H1 (cell line): ENCODE measurements at regions not wholly inside any gene's neighbourhood (a gene's known extent, or its start where the extent isn't known, plus 50 kb on each side); places are given as distances from the start of the nearest gene placed in this dataset.
A peak's percentile ranks its signal among the peaks of the same experiment; 100 is the strongest.

Experiments
- CTCF ChIA-PET: fragments of 300-600 bp; sonication (Branson Sonifier 250); formaldehyde crosslinking; loops from one replicate; lab custom pipeline; 2021; ENCODE audit not compliant: partially characterized antibody; lab: Charles Lee
- POLR2A ChIA-PET: fragments of 300-600 bp; sonication (Branson Sonifier 250); formaldehyde crosslinking; loops from one replicate; lab custom pipeline; 2021; ENCODE audit warnings: inconsistent platforms; ENCODE audit not compliant: partially characterized antibody; lab: Charles Lee
- DNase-seq, 2 experiments: peaks; one replicate each; pipeline versions ENCODE4 v3.0.0 to v3.0.0-alpha.2; 2010 to 2022; ENCODE audit warnings: low spot score in 2 of 2, low read depth in 1 of 2, mixed read lengths in 1 of 2
- FAIRE-seq: peaks from 2 replicates; lab custom pipeline; 2011; peaks lifted over from hg19 to GRCh38; lab: Jason Lieb, UNC
- H2AFZ ChIP-seq: 2 replicates; pipeline ENCODE4 v1.8.1; 2012; ENCODE audit warnings: low read length, inconsistent platforms
- H2AK5ac ChIP-seq: 2 replicates; pipeline ENCODE4 v1.6.1; 2013; ENCODE audit warnings: low read depth, low read length
- H2BK120ac ChIP-seq: replicated peaks from 2 replicates; pipeline ENCODE3; 2013; ENCODE audit warnings: low read depth, low read length, inconsistent platforms
- H2BK12ac ChIP-seq: 2 replicates; pipeline ENCODE4 v1.6.1; 2013; ENCODE audit warnings: low read depth, low read length
- H2BK15ac ChIP-seq: 2 replicates; pipeline ENCODE4 v1.6.1; 2013; ENCODE audit warnings: low read length
- H2BK20ac ChIP-seq: 2 replicates; pipeline ENCODE4 v1.6.1; 2013; ENCODE audit warnings: low read length
- H2BK5ac ChIP-seq: 2 replicates; pipeline ENCODE4 v1.6.1; 2013; ENCODE audit warnings: low read depth, low read length
- H3K14ac ChIP-seq: 2 replicates; pipeline ENCODE4 v1.6.1; 2013; ENCODE audit warnings: inconsistent platforms; ENCODE audit not compliant: insufficient read length
- H3K18ac ChIP-seq: 2 replicates; pipeline ENCODE4 v1.6.1; 2013; ENCODE audit warnings: low read length; ENCODE audit errors: extremely low read depth
- H3K23ac ChIP-seq: 2 replicates; pipeline ENCODE4 v1.6.1; 2013; ENCODE audit warnings: inconsistent platforms; ENCODE audit not compliant: insufficient read length
- H3K23me2 ChIP-seq: 2 replicates; pipeline ENCODE4 v1.6.1; 2013; ENCODE audit warnings: low read depth, low read length
- H3K27ac ChIP-seq: 2 replicates; pipeline ENCODE4 v1.6.1; 2011; ENCODE audit warnings: low read depth, low read length, inconsistent platforms
- H3K27me3 ChIP-seq, 4 experiments: replicated peaks in 1 of 4; 1 replicate in 1 of 4; 2 replicates in 3 of 4; pipeline versions ENCODE4 v1.6.1 to v1.8.1; 2011 to 2013; ENCODE audit warnings: low read length in 3 of 4, mild to moderate bottlenecking in 3 of 4, inconsistent platforms in 2 of 4, mixed read lengths in 2 of 4, moderate library complexity in 1 of 4; ENCODE audit not compliant: control insufficient read depth in 3 of 4, insufficient read depth in 3 of 4; ENCODE audit errors: extremely low read depth in 1 of 4
- H3K36me3 ChIP-seq, 4 experiments: 2 replicates each; pipeline versions ENCODE4 v1.6.1 to v1.8.1; 2011 to 2013; ENCODE audit warnings: mild to moderate bottlenecking in 4 of 4, low read length in 3 of 4, moderate library complexity in 2 of 4, control low read depth in 1 of 4, inconsistent platforms in 1 of 4; ENCODE audit not compliant: insufficient read depth in 4 of 4, control insufficient read depth in 2 of 4
- H3K4ac ChIP-seq: replicated peaks from 2 replicates; pipeline ENCODE3; 2013; ENCODE audit warnings: low read length, low read depth, mixed read lengths, inconsistent platforms; ENCODE audit not compliant: insufficient read length
- H3K4me1 ChIP-seq, 4 experiments: replicated peaks in 1 of 4; 1 replicate in 1 of 4; 2 replicates in 3 of 4; pipeline versions ENCODE4 v1.6.1 to v1.8.1; 2011 to 2013; ENCODE audit warnings: low read length in 3 of 4, inconsistent platforms in 2 of 4, mixed read lengths in 1 of 4; ENCODE audit not compliant: insufficient read depth in 4 of 4, control insufficient read depth in 3 of 4
- H3K4me2 ChIP-seq, 2 experiments: 2 replicates each; pipeline versions ENCODE4 v1.6.1 to v1.8.1; 2011 to 2013; ENCODE audit warnings: low read depth in 2 of 2, low read length in 2 of 2, control low read depth in 1 of 2, inconsistent platforms in 1 of 2, mild to moderate bottlenecking in 1 of 2; ENCODE audit not compliant: insufficient read depth in 1 of 2
- H3K4me3 ChIP-seq, 4 experiments: fragments of 200-600, 300-600 bp in 1 of 4; sonication (generic), shearing (Covaris generic), sonication (Bioruptor Twin) in 1 of 4; 2 replicates each; pipeline versions ENCODE4 v1.5.1 to v1.8.1; 2011 to 2016; ENCODE audit warnings: low read length in 4 of 4, low read depth in 3 of 4, control low read depth in 2 of 4, inconsistent platforms in 2 of 4, mild to moderate bottlenecking in 2 of 4, mixed read lengths in 1 of 4, moderate library complexity in 1 of 4; ENCODE audit not compliant: insufficient read depth in 2 of 4; ENCODE audit errors: extremely low read depth in 1 of 4
- H3K56ac ChIP-seq: replicated peaks from 2 replicates; pipeline ENCODE3; 2013; ENCODE audit warnings: low read depth, mild to moderate bottlenecking, mixed read lengths, low read length, inconsistent platforms; ENCODE audit not compliant: insufficient read length
- H3K79me1 ChIP-seq: 2 replicates; pipeline ENCODE4 v1.6.1; 2013; ENCODE audit warnings: low read depth, low read length, control low read depth
- H3K79me2 ChIP-seq, 2 experiments: 2 replicates each; pipeline versions ENCODE4 v1.6.1 to v1.8.1; 2012 to 2013; ENCODE audit warnings: low read length in 2 of 2, mild to moderate bottlenecking in 2 of 2, inconsistent platforms in 1 of 2; ENCODE audit not compliant: insufficient read depth in 2 of 2, control insufficient read depth in 1 of 2
- H3K9ac ChIP-seq, 4 experiments: replicated peaks in 1 of 4; 1 replicate in 1 of 4; 2 replicates in 3 of 4; pipeline versions ENCODE4 v1.6.1 to v1.8.1; 2011 to 2013; ENCODE audit warnings: low read depth in 3 of 4, low read length in 3 of 4, control low read depth in 2 of 4, mild to moderate bottlenecking in 2 of 4, moderate library complexity in 2 of 4, inconsistent platforms in 1 of 4; ENCODE audit errors: extremely low read depth in 1 of 4
- H3K9me3 ChIP-seq, 2 experiments: 2 replicates each; pipeline versions ENCODE4 v1.6.1 to v1.8.1; 2012 to 2013; ENCODE audit warnings: mild to moderate bottlenecking in 2 of 2, moderate library complexity in 2 of 2, control low read depth in 1 of 2, inconsistent platforms in 1 of 2, low read depth in 1 of 2, low read length in 1 of 2, mixed read lengths in 1 of 2; ENCODE audit not compliant: insufficient read depth in 2 of 2
- H4K20me1 ChIP-seq, 2 experiments: replicated peaks in 1 of 2; 2 replicates each; pipeline versions ENCODE3 to v1.8.1; 2011 to 2013; ENCODE audit warnings: inconsistent platforms in 2 of 2, low read length in 2 of 2, mild to moderate bottlenecking in 1 of 2; ENCODE audit not compliant: insufficient read depth in 2 of 2, control insufficient read depth in 1 of 2
- H4K5ac ChIP-seq: 2 replicates; pipeline ENCODE4 v1.6.1; 2013; ENCODE audit warnings: low read length, low read depth, mixed read lengths, inconsistent platforms; ENCODE audit not compliant: insufficient read length
- H4K8ac ChIP-seq: 2 replicates; pipeline ENCODE4 v1.8.0; 2013; ENCODE audit warnings: mild to moderate bottlenecking, moderate library complexity, low read length, inconsistent platforms; ENCODE audit not compliant: insufficient read depth; ENCODE audit errors: extremely low read depth
- H4K91ac ChIP-seq: replicated peaks from 2 replicates; pipeline ENCODE3; 2013; ENCODE audit warnings: low read length, mixed read lengths, inconsistent platforms; ENCODE audit not compliant: insufficient read length
- ASH2L ChIP-seq: fragments of 200-600, 300-600 bp; sonication (generic); IDR thresholded peaks from one replicate; pipeline ENCODE4 v1.7.1; 2017; ENCODE audit warnings: low read length
- CBX8 ChIP-seq: fragments of 300-800, 300-1000 bp; sonication (generic); IDR thresholded peaks from 2 replicates; pipeline ENCODE4 v1.7.1; 2016; ENCODE audit warnings: low read depth, low read length, borderline replicate concordance
- EP300 ChIP-seq, 2 experiments: IDR thresholded peaks; 1 replicate in 1 of 2; 2 replicates in 1 of 2; pipeline ENCODE4 v1.6.1; 2011 to 2012; ENCODE audit warnings: low read depth in 2 of 2, low read length in 2 of 2, mild to moderate bottlenecking in 2 of 2, borderline replicate concordance in 1 of 2, inconsistent platforms in 1 of 2, moderate library complexity in 1 of 2
- EZH2 ChIP-seq: fragments of 200-600 bp; sonication (generic); IDR thresholded peaks from 2 replicates; pipeline ENCODE4 v1.7.1; 2012; ENCODE audit warnings: low read depth, mild to moderate bottlenecking, moderate library complexity, low read length, inconsistent platforms; ENCODE audit not compliant: severe bottlenecking
- FOSL1 ChIP-seq: IDR thresholded peaks from 2 replicates; pipeline ENCODE4 v1.6.1; 2011; ENCODE audit warnings: mild to moderate bottlenecking, low read depth, low read length, moderate library complexity; ENCODE audit not compliant: insufficient read depth
- JUN ChIP-seq: IDR thresholded peaks from 2 replicates; pipeline ENCODE4 v1.6.1; 2011; ENCODE audit warnings: low read depth, mild to moderate bottlenecking, improper control_type of control experiment, low read length
- NRF1 ChIP-seq: IDR thresholded peaks from 2 replicates; pipeline ENCODE4 v1.6.1; 2011; ENCODE audit warnings: mild to moderate bottlenecking, low read depth, low read length, improper control_type of control experiment
- PHF8 ChIP-seq: fragments of 200-600 bp; sonication (generic); conservative IDR thresholded peaks from 2 replicates; pipeline ENCODE4 v1.7.1; 2012; ENCODE audit warnings: low read depth, mild to moderate bottlenecking, inconsistent platforms, low read length, moderate library complexity
- POLR2AphosphoS5 ChIP-seq: IDR thresholded peaks from 2 replicates; pipeline ENCODE4 v1.6.1; 2011; ENCODE audit warnings: low read depth, low read length
- SP2 ChIP-seq: IDR thresholded peaks from 2 replicates; pipeline ENCODE4 v1.6.1; 2012; ENCODE audit warnings: mild to moderate bottlenecking, low read length, inconsistent platforms
- WGBS, 2 experiments: shearing (Covaris generic) in 1 of 2; methylation state at CpG; one replicate each; pipeline versions ENCODE4 v1.1.6 to v1.1.7; 2013 to 2015; ENCODE audit warnings: low lambda C conversion rate in 2 of 2, mixed read lengths in 2 of 2, inconsistent platforms in 1 of 2, low coverage in 1 of 2, missing lambda C conversion rate in 1 of 2; ENCODE audit not compliant: insufficient replicate concordance in 2 of 2, insufficient coverage in 1 of 2, insufficient read length in 1 of 2; ENCODE audit errors: extremely low coverage in 1 of 2, missing lambda C conversion rate in 1 of 2; 5-methylcytosine and 5-hydroxymethylcytosine counted together
- TF ChIP-seq, protein P1 (sequence below): IDR thresholded peaks from 2 replicates; pipeline ENCODE4 v1.6.1; 2012; ENCODE audit warnings: low read length, inconsistent platforms
- TF ChIP-seq, protein P2 (sequence below): IDR thresholded peaks from 2 replicates; pipeline ENCODE4 v1.6.1; 2011; ENCODE audit warnings: low read length, improper control_type of control experiment

DNA sequence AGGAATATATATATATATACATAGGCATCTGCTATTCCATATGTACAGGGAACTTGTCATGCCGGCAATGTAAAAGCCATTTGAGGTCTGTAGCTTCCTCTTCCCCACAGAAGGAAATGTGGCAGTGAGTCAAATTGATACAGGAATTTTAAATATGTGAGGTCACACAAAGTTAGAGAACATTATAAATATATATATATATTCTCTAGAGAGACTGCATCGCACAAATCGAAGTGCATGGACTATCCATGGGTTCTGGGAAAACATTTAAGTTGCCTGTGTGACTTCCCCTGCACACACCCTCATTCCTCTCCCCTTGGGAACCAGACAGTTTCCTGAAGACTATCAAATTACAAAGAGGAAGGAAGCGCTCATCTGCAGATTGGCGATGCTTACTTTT lies 100.9 kb upstream of the CCDC91 start:
- no peak overlapping the region for H2BK15ac ChIP-seq
- POLR2A ChIA-PET = no interaction called here
- H3K27ac ChIP-seq = no peak overlapping the region
- no peaks in the 10 kb centered on the region for H3K79me2 ChIP-seq
- H2BK120ac ChIP-seq = no peak overlapping the region
- no peak for DNase-seq
- H3K79me1 ChIP-seq = no peaks in the 10 kb centered on the region
- no peak overlapping the region for H2AK5ac ChIP-seq
- no peak overlapping the region for H2BK12ac ChIP-seq
- H3K9me3 ChIP-seq = no peaks in the 10 kb centered on the region
- H2AFZ ChIP-seq = no peak overlapping the region
- no peak overlapping the region for H4K5ac ChIP-seq
- FAIRE-seq = no peak
- no peak for TF ChIP-seq JUN
- TF ChIP-seq ASH2L = no peak
- no peak for TF ChIP-seq SP2
- no peak for TF ChIP-seq EZH2
- TF ChIP-seq FOSL1 = no peak
- TF ChIP-seq, protein P1, sequence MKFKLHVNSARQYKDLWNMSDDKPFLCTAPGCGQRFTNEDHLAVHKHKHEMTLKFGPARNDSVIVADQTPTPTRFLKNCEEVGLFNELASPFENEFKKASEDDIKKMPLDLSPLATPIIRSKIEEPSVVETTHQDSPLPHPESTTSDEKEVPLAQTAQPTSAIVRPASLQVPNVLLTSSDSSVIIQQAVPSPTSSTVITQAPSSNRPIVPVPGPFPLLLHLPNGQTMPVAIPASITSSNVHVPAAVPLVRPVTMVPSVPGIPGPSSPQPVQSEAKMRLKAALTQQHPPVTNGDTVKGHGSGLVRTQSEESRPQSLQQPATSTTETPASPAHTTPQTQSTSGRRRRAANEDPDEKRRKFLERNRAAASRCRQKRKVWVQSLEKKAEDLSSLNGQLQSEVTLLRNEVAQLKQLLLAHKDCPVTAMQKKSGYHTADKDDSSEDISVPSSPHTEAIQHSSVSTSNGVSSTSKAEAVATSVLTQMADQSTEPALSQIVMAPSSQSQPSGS = no peak
- no peak for TF ChIP-seq POLR2AphosphoS5
- no peak for TF ChIP-seq PHF8
- no peak for TF ChIP-seq EP300 (IDR thresholded peaks at IDR 0.05; ENCODE audit: borderline replicate concordance in 1 of 2, low read depth in 2 of 2, low read length in 2 of 2)
- TF ChIP-seq CBX8 = no peak
- TF ChIP-seq, protein P2, sequence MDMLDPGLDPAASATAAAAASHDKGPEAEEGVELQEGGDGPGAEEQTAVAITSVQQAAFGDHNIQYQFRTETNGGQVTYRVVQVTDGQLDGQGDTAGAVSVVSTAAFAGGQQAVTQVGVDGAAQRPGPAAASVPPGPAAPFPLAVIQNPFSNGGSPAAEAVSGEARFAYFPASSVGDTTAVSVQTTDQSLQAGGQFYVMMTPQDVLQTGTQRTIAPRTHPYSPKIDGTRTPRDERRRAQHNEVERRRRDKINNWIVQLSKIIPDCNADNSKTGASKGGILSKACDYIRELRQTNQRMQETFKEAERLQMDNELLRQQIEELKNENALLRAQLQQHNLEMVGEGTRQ = no peak
- no peak for TF ChIP-seq NRF1
- H4K8ac ChIP-seq = no peak overlapping the region
- no peak overlapping the region for H3K56ac ChIP-seq
- H3K14ac ChIP-seq = no peak overlapping the region
- WGBS, 2 experiments = 57% methylated on average over 5 of the region's 5 CpGs; no CpG with 5 or more reads in 1 of the 2 experiments
- H4K91ac ChIP-seq = no peak overlapping the region
- no peak overlapping the region for H3K18ac ChIP-seq
- no peaks in the 10 kb centered on the region for H3K36me3 ChIP-seq
- CTCF ChIA-PET = no interaction called here
- H4K20me1 ChIP-seq = no peaks in the 10 kb centered on the region
- H3K4me2 ChIP-seq = no peak overlapping the region
- H2BK5ac ChIP-seq = no peak overlapping the region
- no peak overlapping the region for H3K9ac ChIP-seq
- peak overlapping the region in 1 of 4 experiments; percentile 34; a peak in 1 of 8 replicates for H3K4me3 ChIP-seq
- H3K4me1 ChIP-seq = no peaks in the 10 kb centered on the region
- no peak overlapping the region for H3K4ac ChIP-seq
- no peaks in the 10 kb centered on the region; the same call in 1 of the 2 replicates for H3K23me2 ChIP-seq
- H3K27me3 ChIP-seq = no peaks in the 10 kb centered on the region
- H3K23ac ChIP-seq = no peak overlapping the region
- H2BK20ac ChIP-seq = no peak overlapping the region
